ENCODE measurements at regions not wholly inside any gene's neighbourhood (a gene's known extent, or its start where the extent isn't known, plus 50 kb on each side); places are given as distances from the start of the nearest gene placed in this dataset.
"Not testable (repeated sequence)": the region's sequence is repeated elsewhere in the genome, so short reads cannot be mapped to it uniquely, and the experiment has no call there.

DNA sequence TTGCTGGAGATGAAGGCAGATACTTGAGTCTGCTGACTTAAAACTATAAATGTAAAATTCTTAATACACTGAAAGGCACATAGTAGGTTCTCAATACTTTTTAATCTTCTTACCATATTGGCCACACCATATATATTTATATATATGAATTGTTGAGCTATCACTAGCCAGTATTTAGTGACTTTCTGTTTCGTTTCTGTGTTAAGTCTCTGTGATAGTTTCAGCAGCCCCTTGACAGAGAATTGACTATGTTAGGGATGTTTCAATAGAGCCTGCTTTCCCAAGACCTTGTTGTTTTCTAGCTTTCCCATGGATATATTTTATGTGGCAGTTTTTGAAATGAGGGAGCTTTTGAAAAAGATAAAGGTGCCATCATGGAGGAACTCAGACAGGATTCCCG, 206.5 kb upstream of the GOT2 start:
- no peak for DNase-seq (ENCODE audit: low read depth in 2 of 3, low spot score in 1 of 3)

DNA sequence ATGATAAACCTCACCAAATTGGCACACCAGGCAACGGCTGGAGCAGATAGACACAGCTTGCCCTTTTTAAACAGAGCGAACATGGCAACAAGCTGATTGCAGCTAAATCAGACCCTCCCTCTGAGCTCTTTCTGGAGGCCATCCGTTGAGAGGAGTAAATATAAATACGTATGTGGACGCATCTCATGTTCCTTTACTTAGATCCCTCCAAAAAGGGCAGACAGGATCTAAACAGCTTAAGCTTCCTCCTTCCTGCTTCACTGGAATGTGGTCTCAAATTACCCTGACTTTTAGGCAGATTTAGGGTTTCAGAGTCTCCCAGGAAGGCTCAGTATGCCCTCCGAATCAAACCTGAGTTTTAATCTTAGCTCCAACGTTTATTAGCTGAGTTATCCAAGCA, 204.7 kb upstream of the GOT2 start:
- DNase-seq (ENCODE audit: low read depth in 2 of 3, low spot score in 1 of 3): no peak

DNA sequence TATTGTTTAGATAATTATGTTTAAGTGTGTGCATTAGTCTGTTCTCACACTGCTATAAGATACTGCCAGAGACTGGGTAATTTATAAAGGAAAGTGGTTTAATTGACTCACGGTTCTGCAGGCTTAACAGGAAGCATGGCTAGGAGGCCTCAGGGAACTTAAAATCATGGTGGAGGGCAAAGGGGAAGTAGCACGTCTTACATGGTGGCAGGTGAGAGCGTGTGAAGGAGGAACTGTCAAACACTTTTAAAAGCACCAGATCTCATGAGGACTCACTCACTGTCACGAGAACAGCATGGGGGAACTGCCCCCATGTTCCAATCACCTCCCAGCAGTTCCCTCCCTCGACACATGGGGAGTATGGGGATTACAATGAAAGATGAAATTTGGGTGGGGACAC, 203.5 kb upstream of the GOT2 start:
- DNase-seq (ENCODE audit: low read depth in 2 of 3, low spot score in 1 of 3): no peak

DNA sequence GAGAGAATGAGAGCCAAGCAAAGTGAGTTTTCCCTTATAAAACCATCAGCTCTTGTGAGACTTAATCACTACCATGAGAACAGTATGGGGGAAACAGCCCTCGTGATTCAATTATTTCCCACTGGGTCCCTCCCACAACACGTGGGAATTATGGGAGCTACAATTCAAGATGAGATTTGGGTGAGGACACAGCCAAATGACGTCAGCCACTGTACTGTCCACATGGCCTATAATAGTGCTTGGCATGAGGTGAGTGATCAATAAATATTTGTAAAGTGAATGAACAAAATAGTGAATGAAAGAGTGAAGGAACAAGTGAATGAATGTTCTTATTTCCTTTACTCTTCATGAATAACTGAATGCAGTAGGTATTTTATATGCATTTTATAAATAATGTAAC, 199.1 kb upstream of the GOT2 start:
- DNase-seq (ENCODE audit: low read depth in 2 of 3, low spot score in 1 of 3): no peak

DNA sequence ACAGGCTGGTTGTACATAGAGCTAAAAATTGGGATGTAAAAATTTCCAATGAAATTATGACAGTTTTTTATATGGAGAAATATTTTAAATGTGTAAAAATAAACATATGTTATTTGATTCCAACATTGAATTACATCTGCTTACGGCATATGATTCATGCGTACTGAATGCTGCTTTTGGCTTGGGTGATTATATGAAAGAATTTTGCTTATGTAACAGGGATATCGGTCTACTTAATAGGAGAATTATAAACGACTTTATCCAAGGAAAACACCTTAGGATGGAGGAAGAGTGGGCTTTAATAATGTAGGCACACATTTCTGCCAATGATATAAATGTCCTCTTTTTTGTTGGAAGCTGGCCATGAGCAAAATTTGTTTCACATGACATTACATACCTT, 197.3 kb upstream of the GOT2 start:
- DNase-seq (ENCODE audit: low read depth in 2 of 3, low spot score in 1 of 3): no peak

DNA sequence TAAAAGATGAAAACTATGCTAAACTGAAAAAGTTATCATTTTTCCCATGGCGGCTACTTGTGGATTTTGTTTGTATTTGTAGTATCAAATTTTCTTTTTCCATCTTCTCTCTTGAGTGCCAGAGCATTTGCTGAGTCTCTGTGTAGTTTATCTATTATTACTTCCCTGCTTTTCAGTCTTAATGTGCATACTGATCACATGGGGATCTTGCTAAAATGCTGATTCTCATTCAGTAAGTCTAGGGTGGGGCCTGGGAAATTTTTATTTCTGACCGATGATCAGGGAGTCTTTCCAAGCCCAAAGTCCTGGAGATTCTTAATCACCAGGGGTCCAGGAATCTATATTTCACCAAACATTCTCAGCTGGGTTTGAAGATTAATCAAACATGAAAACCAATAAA, 189.0 kb upstream of the GOT2 start:
- DNase-seq (ENCODE audit: low read depth in 2 of 3, low spot score in 1 of 3): no peak

DNA sequence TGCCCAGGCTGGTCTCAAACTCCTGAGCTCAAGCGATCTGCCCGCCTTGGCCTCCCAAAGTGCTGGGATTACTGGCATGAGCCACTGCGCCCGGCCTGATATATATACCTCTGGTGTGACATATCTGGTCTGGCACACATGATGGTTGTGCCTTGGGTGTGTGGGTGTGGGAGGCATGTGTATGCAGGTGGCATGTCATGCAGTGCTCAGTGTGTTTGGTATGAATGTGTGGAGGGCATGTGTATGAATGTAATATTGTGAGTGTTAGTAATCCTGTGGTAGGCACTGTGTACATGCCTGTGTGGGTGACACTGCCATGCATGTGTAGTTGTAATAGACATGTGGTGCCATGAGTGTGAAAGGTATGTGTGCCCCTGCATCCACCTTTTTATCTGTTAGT, 179.3 kb upstream of the GOT2 start:
- no peak for DNase-seq (ENCODE audit: low read depth in 2 of 3, low spot score in 1 of 3)

DNA sequence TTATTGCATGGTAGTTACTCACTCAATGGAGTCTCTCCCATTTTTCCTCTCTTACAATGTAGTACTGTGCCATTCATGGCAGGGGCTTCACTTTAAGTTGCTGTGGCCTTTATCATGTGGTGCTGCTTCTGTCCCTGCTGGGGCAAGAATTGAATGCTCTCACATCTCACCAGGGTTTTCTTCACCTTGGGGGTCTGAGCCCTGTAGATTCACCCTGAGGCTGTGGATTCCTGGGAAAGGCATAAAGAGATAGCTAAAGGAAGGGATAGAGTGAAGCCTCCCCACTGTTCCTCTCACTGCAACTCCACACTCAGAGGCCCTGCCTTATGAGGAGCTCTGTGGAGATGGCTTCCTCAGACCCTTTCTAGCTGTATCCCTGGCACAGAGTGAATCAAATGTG, 178.5 kb upstream of the GOT2 start:
- DNase-seq (ENCODE audit: low read depth in 2 of 3, low spot score in 1 of 3): no peak

DNA sequence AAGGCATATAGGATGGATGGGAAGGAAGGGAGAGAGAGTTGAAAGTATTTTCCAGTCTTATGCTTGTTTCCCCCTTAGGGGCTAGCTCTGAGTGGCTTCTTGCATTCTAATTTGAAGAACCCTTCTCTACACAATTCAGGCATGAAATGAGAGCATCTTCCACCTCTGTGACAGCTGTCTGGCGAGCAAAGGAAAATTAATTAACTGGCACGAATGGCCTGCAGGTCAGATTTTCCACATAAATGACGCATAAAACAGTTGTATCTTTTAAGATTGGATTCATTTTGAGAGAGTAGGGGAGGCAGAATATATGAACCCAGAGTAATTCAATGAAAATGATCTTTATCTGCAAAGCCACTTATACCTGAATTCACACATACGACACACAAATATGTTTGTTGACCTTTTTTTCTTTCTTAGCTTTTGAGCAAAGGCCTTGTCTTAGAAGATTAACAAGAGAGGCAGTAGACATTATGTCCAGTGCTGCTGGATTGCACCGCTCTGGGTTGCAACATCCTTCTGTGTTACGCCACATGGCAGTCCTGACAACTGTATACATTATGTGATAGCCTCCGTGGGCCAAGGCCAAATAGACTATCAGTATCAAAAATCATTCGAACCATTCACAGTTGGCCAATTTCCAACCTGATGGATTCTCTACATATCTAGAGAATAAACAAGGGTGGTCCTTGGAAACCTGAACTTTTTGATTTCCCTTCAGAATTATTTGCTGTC, 173.0 kb upstream of the GOT2 start:
- no peak for DNase-seq (ENCODE audit: low read depth in 2 of 3, low spot score in 1 of 3)

DNA sequence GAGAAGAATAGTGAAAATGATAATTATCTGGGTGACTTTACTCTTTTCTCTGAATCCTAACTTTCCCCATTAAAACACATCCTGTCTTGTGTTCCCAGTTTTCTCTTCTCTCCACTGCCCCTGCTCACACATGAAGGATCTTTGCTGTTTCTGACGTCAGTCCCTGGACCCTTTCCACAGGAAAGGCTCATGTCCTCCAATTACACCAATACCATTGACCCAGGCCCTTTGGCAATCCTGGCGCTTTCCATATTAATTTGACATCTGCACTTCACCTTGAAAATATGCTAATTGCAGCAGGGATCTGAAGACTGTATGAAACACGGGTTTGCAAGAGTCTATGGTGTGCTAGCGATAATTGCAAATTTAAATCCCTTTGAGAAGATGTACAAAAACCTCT, 170.2 kb upstream of the GOT2 start:
- no peak for DNase-seq (ENCODE audit: low read depth in 2 of 3, low spot score in 1 of 3)

DNA sequence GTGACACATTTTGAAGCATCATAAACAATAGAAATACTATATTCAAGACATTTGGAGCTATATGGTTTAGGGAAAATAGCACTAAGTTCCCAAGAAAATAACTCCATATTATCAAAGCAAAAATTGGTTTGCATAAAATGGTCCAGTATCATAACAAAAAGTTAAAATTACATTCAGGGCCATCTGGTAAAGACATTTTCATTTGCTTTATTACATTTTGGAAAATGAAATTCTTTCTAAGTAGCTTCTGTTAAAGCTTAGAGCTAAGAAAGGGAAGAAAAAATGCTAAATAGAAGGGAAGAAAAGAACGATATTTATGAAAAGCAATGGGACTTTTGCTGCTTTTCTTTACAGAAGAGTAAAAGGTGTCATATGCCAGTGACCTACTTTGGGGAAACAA, 155.4 kb upstream of the GOT2 start:
- DNase-seq (ENCODE audit: low read depth in 2 of 3, low spot score in 1 of 3): no peak

DNA sequence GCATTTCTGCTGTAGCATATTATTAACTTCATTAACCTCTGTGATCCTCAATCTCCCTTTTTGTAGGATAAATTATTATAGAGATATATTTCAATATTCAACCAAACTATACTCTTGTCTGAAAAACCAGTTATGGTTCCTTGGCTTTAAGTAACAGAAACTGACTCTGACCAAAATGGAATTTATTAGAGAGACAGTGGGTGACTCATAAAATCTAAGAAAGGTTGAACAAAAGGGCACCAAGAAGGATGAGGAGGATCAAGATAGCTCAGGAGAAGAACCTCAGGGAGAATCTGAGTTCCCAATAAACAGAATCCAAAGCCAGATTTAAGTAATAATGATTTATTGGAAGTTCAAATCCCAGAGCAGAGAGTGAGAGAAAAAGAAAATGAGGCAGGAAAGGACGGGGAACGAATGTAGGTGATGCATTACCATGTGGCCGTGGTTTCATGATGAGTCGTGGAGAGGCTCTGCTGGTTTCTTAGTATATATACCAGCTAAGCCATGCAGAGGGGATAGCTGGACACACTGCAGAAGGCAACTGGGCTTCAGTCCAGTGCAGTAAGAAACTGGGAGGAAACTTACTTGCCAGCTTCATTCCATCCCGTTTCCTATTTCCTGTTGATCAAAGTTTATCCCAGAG, 151.5 kb upstream of the GOT2 start:
- no peak for DNase-seq (ENCODE audit: low read depth in 2 of 3, low spot score in 1 of 3)

DNA sequence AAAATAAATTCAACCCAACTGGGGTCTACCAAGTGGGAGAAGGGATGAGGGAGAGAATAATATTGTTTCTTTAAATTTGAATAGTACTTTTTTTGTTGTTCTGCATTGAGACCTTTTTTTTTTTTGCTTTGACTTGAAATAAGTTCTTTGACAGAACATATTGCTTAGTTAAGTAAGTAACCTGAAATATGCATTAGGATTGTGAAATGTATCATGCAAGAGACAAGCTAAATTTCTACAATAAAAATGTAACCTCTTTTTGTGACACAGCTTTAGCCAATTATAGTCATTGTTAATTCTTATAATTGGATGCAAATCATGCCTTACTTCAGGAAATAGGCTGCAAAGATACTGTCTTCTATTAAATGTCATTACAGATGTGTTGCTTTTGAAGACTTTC, 150.0 kb upstream of the GOT2 start:
- DNase-seq (ENCODE audit: low read depth in 2 of 3, low spot score in 1 of 3): no peak

DNA sequence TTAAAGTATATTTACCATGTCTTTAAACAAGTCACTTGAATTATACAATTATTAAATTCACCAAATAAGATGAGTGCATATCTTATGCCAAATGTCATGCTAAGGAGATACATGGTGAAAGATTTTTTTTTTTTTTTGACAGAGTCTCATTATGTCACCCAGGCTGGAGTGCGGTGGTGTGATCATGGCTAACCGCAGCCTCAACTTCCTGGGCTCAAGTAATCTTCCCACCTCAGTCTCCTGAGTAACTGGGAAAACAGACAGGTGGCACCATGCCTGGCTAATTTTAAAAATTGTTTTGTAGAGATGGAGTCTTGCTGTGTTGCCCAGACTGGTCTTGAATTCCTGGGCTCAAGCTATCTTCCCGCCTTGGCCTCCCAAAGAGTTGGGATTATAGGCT, 149.0 kb upstream of the GOT2 start:
- DNase-seq (ENCODE audit: low read depth in 2 of 3, low spot score in 1 of 3): no peak

DNA sequence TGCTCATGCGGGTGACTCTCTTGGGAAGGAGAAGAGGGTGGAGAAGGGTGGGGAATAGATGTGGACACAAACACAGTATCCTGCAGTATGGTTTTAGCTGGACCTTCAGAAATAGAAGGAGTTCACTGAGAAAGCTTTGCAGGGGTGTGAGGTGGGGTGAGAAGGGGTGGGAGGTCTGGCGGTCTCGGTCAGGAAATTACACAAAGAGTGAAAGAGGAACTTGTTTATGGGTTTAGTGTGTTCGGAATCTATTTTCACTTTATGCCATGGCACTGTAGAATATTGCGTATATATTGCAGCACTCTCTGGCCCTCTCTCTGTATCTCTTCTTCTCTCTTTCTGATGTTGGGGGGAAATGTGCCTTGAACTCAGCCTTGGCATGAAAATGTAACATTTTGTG, 148.2 kb upstream of the GOT2 start:
- DNase-seq (ENCODE audit: low read depth in 2 of 3, low spot score in 1 of 3): no peak

DNA sequence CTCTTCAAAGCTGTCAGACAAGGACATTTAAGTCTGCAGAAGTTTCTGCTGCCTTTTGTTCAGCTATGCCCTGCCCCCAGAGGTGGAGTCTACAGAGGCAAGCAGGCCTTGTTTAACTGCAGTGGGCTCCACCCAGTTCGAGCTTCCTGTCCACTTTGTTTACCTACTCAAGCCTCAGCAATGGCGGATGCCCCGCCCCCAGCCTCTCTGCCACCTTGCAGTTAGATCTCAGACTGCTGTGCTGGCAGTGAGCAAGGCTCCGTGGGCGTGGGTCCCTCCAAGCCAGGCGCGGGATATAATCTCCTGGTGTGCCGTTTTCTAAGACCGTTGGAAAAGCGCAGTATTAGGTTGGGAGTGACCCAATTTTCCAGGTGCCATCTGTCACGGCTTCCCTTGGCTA, 144.5 kb upstream of the GOT2 start:
- DNase-seq (ENCODE audit: low read depth in 2 of 3, low spot score in 1 of 3): not testable (repeated sequence)

DNA sequence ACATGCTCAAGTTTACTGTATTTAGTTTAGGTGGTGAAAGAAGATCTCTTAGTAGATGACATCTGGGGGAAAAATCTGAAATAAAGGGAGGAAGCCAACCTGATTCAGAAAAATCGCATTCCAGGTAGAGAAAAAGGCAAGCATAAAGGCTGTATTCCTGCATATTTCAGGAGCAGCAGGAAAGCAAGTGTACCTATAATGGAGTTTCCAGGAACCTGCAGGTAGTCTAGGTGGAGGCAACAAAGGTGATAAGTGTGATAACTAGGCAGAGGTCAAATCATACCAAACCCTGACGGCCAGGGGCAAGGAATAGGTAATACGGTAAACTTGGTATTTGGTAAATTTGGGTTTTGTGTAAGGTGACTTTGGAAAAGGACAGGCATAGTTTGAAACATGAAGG, 132.8 kb upstream of the GOT2 start:
- no peak for DNase-seq (ENCODE audit: low read depth in 2 of 3, low spot score in 1 of 3)

DNA sequence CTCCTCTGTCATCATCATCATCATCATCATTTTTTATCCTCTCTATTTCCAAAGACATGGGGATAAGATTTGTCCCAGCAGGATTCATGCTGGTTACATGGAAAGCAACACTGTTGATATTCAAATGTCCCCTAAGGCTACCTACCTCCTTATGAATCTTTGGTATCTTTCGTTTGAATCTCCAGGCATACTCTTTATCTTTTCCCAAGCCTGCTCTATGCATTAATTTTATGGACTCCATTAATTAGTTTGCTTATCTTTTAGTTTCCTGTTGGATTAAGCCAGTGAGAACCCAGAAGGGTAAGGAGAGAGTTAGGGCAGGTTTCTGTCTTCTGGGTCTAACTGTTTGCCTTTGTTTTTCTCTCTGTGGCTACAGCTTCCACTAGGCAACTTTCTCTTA, 129.6 kb upstream of the GOT2 start:
- DNase-seq (ENCODE audit: low read depth in 2 of 3, low spot score in 1 of 3): no peak

DNA sequence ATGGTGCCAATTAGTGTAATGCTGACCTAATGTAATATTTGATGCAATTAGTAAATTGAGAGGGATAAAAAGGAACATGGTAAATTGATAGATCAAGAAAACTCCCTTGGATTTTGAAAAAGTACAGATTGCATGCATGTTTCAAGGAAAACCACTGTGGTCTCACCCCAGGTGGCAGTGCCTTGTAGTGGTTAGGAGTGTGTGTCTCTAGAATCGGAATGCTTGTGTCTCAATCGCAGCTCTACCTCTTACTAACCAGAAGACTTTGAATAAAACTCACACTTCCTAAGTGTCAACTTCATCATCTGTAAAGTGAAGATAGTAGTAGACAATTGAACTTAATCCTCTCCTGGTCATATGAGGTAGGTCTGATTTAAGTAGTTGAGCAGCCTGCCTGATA, 128.9 kb upstream of the GOT2 start:
- no peak for DNase-seq (ENCODE audit: low read depth in 2 of 3, low spot score in 1 of 3)

DNA sequence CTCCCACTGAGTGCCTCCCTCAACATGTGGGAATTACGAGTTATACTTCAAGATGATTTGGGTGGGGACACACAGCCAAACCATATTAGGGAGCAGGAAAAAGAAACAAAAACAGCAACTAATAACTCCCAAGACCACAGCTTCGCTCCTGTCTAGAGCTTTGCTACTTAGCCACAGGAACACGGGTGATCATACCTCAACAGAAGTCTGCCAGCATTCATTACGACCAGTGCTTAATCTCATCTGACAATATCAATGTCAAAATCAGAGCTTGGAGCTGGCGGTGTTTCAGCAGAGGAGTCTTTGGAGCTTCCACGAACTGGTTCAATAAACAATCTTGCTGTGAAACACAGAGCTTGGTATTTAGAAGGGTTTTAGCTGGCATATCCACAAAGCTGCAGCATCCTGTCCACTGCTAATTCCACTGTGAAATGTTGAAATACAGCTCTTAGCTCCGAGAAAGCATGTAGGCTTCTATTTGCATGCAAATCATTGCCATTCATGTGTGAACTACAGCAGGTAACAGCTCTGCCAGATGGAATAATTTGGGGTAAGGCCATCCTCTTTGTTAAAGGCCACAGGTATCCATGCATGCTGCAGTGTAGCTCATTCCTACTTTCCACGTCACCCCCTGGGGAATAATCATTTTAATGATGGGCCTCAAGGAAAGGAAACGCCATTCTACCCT, 128.4 kb upstream of the GOT2 start:
- DNase-seq (ENCODE audit: low read depth in 2 of 3, low spot score in 1 of 3): no peak

DNA sequence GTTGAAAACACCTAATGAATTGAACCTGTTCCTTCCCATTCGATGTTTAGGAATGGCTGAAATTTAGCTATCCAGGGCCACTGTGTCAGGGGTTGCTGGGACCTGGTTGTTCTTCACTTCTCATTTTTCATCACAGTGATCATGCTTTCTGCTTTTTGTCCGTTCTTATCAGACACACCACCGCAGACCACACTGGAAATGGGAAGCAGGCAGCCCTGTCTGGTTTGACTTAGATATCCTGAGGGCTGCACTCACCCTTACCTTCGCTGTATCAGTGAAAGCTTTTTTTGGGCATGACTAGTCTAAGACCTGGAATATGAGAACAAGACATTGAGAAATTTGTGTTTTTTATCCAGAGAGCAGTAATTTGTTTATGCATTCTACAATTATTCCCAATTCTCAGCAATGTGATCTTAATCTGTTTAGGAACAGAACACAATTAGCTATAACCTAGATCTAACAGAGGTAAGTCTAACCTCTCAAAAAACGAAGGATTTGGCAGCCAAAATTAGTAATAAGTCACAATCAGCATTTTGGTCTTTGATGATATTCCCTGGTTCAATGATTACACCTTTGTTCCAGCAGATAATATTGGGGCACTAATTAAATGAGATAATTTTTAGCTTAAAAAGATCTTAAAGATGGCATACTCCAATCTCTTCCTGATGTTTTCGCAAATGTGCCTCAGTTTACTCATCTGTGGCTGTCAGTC, 126.0 kb upstream of the GOT2 start:
- no peak for DNase-seq (ENCODE audit: low read depth in 2 of 3, low spot score in 1 of 3)

DNA sequence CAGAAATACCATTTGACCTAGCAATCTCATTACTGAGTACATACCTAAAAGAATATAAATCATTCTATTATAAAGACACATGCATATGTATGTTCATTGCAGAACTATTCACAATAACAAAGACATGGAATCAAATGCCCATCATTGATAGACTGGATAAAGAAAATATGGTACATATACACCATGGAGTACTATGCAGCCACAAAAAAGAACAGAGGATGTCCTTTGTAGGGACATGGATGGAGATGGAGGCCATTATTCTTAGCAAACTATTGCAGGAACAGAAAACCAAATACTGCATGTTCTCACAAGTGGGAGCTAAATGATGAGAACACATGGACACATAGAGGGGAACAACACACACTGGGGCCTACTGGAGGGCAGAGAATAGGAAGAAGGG, 124.5 kb upstream of the GOT2 start:
- DNase-seq (ENCODE audit: low read depth in 2 of 3, low spot score in 1 of 3): not testable (repeated sequence)
